LNCAP (cell line): ENCODE measurements at regions not wholly inside any gene's neighbourhood (a gene's known extent, or its start where the extent isn't known, plus 50 kb on each side); places are given as distances from the start of the nearest gene placed in this dataset.

Experiments
- TF ChIP-seq, protein P1 (sequence below): fragments of 450-650 bp; IDR thresholded peaks from 2 replicates; pipeline ENCODE4 v1.5.1; 2017; ENCODE audit warnings: mild to moderate bottlenecking

DNA sequence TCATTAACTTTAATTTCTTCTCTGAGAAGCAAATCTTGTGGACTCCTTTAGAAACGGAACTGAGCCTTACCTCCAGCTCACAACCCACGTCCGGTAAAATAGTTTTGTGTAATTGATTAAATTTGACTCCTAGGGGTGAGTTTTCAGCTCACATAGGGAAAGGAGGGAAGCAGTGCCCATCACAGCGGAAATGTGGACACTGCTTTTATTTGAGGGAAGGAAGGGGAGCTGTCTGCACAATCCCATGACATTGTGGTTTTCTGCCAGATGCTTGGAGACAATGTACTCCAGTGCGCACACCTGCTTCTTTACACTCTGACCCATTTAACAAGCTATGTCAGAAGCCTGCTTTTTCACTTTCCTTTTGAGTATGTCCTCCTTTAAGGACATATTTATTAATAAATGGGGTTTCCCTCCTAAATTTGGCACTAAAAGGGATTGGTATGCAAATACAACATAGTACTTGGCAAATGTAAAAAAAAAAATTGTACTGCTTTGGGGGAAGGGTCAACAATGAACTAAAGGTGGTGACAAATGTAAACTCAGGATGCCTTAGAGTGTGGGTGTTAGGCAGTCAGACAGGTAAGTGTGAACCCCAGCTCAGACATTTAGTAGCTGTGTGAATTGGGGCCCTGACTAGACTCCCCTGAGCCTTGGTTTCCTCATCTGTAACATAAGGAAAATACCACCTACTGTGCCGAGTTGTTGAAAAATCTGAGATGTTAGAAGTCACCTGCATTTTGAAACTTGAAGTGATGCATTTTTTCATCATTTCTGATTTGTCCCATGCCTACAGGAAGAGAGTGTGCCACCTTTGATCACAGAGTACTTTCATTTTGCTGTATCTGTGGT is 90.2 kb upstream of the KLF6 start:
- TF ChIP-seq, protein P1, sequence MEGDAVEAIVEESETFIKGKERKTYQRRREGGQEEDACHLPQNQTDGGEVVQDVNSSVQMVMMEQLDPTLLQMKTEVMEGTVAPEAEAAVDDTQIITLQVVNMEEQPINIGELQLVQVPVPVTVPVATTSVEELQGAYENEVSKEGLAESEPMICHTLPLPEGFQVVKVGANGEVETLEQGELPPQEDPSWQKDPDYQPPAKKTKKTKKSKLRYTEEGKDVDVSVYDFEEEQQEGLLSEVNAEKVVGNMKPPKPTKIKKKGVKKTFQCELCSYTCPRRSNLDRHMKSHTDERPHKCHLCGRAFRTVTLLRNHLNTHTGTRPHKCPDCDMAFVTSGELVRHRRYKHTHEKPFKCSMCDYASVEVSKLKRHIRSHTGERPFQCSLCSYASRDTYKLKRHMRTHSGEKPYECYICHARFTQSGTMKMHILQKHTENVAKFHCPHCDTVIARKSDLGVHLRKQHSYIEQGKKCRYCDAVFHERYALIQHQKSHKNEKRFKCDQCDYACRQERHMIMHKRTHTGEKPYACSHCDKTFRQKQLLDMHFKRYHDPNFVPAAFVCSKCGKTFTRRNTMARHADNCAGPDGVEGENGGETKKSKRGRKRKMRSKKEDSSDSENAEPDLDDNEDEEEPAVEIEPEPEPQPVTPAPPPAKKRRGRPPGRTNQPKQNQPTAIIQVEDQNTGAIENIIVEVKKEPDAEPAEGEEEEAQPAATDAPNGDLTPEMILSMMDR, result no peak

DNA sequence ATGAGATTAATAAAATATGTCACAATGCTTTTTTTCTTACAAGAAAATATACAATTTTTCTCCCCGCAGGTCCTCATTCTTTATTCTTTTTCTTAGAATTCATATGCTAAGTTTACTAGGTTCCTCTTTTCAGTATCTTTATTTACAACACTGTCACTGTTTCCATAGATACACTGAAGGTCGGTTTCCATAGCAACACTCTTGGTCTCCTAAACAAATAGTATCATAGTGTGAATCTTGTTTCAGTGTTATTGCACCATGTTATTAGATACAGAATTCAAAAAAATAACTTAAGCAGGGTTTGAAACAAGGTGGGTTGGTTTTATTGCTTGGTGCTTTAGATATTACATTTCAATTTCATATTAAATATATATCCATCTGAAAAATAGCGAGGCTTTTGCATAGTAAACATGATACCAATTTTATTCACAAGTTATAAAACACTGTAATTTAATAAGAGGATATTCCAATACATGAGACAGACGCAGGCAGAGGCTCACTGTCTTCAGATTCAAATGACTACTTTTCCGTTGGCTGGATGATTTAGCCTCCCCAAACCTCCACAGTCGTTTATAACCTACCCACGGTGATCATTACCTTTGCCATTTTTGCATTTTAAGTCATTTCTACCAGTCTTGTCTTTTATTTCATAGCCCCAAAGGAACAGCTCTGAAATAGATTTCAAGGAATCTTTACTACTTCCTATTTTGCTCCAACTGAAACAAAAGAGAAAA is 88.9 kb upstream of the KLF6 start:
- TF ChIP-seq, protein P1, result no peak

DNA sequence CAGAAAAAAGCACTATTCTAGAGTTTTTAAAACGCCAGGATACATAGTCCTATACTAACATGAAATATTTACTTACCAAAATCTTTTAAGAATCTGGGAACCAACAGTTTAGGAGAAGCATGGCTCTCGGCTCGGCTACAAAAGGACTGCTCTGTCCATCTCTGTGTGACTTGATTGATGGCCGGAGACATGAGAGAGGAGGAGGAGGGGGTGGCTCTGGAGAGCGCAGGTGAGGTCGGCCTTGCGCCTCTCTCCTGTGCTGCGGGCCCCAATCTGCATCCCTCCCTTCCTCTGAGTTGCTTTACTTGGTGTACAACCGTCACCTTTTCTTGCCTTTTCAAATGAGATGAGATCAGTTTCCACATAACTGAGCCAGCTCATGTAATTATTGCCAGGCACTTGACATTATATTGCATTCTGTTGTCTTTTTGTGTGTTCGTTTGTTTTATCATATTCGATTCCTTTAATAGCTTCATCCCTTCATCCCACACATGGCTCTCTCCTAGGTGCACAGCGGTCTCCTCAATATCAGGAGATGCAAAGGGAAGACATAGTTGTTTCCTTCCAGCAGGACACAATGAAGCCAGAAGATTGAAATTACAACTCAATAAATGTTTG is 87.8 kb upstream of the KLF6 start:
- TF ChIP-seq, protein P1, result no peak

DNA sequence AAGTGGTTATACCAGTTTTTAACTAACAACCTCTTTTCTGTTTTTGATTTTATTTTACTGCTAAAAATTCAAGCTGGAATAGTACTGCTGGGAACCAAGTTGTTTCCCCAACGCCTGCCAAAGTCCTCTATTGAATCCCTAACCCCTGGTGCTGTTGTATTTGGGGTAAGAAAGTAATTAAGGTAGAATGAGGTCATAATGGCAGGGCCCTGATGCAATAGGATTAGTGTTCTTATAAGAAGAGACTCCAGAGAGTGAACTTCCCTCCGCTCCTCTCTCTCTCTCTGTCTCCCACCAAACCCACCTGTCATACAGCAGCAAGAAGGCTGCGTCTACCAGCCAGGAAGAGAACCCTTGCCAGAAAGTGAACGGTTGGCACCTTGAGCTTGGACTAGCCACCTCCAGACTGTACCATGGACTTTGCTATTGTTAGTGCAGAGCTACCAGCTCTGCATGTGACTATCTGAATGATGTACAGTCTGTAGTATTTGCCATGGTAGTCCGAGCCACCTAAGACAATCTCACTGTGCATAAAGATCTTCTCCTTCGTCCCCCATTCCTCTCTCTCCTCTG is 86.5 kb upstream of the KLF6 start:
- TF ChIP-seq, protein P1, result no peak

DNA sequence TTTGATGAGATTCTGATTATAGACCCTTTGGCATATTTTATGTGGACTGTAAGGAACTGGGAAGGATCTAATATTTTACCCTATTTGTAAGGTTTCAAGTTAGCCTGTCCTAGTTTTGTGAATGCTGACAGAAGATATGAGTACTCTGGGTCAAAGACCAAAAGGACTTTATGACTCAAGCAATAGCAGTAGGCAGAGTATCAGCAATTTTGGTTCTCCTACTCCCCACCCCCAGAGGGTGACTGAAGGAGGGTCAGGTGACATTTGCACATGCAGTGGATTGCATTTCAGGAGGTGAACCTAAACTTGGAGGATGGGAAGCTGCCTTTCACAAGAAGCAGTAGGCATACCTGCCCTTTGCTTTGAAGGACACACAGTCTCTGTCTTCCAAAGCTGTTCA is 84.0 kb upstream of the KLF6 start:
- TF ChIP-seq, protein P1, result no peak

DNA sequence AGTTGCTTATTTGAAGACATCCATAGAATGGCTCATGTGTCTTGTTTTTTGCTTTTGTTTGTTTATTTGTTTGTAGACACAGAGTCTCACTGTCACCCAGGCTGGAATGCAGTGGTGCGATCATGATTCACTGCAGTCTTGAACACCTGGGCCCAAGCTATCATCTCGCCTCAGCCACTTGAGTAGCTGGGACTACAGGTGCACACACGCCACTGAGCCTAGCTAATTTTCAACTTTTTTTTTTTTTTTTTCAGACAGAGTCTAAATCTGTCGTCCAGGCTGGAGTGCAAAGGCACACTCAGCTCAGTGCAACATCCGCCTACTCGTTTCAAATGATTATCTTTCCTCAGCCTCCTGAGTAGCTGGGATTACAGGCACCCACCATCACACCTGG is 83.3 kb upstream of the KLF6 start:
- TF ChIP-seq, protein P1, result no peak

DNA sequence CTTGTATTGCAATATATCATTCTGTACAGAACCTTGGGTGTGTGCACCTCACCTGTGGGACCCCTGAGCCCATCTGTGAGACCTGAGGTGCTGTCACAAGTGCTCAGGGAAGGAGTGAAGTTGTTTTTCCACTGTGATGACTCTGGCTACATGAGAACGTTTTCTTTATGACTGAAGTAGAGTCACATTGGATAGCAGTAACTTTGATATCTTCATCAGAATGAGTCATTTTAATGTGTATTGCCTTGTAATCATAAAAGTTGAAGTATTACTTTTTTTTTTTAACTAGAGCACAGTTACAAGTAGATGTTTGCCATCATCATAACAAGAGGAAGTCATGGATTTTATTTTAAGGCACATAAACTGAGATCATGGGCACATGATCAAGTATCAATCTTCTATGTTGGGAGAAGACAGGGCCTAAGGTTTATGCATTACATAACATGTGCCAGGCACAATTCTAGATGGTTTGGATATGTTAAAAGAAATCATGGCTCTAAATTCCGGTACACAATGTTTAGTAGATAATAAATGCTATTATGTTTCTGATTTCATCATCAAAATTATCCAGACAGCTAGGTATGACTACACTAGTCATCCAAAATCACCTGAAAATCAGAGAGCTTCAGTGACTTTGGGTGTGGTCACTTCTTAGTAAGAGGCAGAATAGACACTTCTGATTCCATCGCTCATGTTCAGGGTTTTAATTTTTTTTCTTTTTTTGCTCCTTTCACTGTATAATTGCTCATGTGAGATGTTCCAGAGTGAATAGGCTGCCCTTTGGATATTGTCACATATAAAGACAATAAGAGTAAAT is 82.7 kb upstream of the KLF6 start:
- TF ChIP-seq, protein P1, result no peak
